ENCODE measurements at regions not wholly inside any gene's neighbourhood (a gene's known extent, or its start where the extent isn't known, plus 50 kb on each side); places are given as distances from the start of the nearest gene placed in this dataset.

GRCh38 chr3:178082326-178082906, 453.8 kb upstream of the KCNMB2 start:
- H4K91ac ChIP-seq (replicated peaks; ENCODE audit: insufficient read length, low read length) = no peak overlapping the region
- no peaks in the 10 kb centered on the region for H3K27me3 ChIP-seq (replicated peaks in 1 of 4; ENCODE audit: control insufficient read depth in 3 of 4, extremely low read depth in 1 of 4, insufficient read depth in 3 of 4, low read length in 3 of 4)
- H2BK5ac ChIP-seq (ENCODE audit: low read depth, low read length) = no peak overlapping the region
- POLR2A ChIA-PET (ENCODE audit: partially characterized antibody) = no interaction called here
- no peak overlapping the region for H3K56ac ChIP-seq (replicated peaks; ENCODE audit: insufficient read length, low read depth, low read length)
- H2BK15ac ChIP-seq (ENCODE audit: low read length) = no peak overlapping the region
- H3K23ac ChIP-seq (ENCODE audit: insufficient read length) = no peak overlapping the region
- H3K4me3 ChIP-seq (ENCODE audit: extremely low read depth in 1 of 4, insufficient read depth in 2 of 4, low read depth in 3 of 4, low read length in 4 of 4) = no peak overlapping the region
- H4K5ac ChIP-seq (ENCODE audit: insufficient read length, low read depth, low read length) = no peak overlapping the region
- no peak overlapping the region for H3K9ac ChIP-seq (replicated peaks in 1 of 4; ENCODE audit: extremely low read depth in 1 of 4, low read depth in 3 of 4, low read length in 3 of 4)
- H3K79me2 ChIP-seq (ENCODE audit: control insufficient read depth in 1 of 2, insufficient read depth in 2 of 2, low read length in 2 of 2) = no peaks in the 10 kb centered on the region
- no peak overlapping the region for H2BK12ac ChIP-seq (ENCODE audit: low read depth, low read length)
- no peak overlapping the region for H2BK120ac ChIP-seq (replicated peaks; ENCODE audit: low read depth, low read length)
- no peak overlapping the region for H2AFZ ChIP-seq (ENCODE audit: low read length)
- H4K20me1 ChIP-seq (replicated peaks in 1 of 2; ENCODE audit: control insufficient read depth in 1 of 2, insufficient read depth in 2 of 2, low read length in 2 of 2) = no peaks in the 10 kb centered on the region
- no peak overlapping the region for H3K14ac ChIP-seq (ENCODE audit: insufficient read length)
- H3K79me1 ChIP-seq (ENCODE audit: low read depth, low read length) = no peaks in the 10 kb centered on the region
- H3K9me3 ChIP-seq (ENCODE audit: insufficient read depth in 2 of 2, low read depth in 1 of 2, low read length in 1 of 2) = no peaks in the 10 kb centered on the region
- no peaks in the 10 kb centered on the region for H3K36me3 ChIP-seq (ENCODE audit: control insufficient read depth in 2 of 4, insufficient read depth in 4 of 4, low read length in 3 of 4)
- CTCF ChIA-PET (ENCODE audit: partially characterized antibody) = interaction anchor here (0.6 to 1.4 kb wide), 9 partner anchors 10 to 1036 kb away, joined by 3 to 4 read pairs (median 3); no protein-coding TSS in a partner anchor
- no peak overlapping the region for H2BK20ac ChIP-seq (ENCODE audit: low read length)
- no peak overlapping the region for H3K27ac ChIP-seq (ENCODE audit: low read depth, low read length)
- no peak overlapping the region for H3K18ac ChIP-seq (ENCODE audit: extremely low read depth, low read length)
- no peak overlapping the region for H3K4me2 ChIP-seq (ENCODE audit: insufficient read depth in 1 of 2, low read depth in 2 of 2, low read length in 2 of 2)
- no peak overlapping the region for H4K8ac ChIP-seq (ENCODE audit: extremely low read depth, insufficient read depth, low read length)
- peaks cover 0 to 12% (median 4%) of the 10 kb centered on the region in 4 experiments; a peak in 3 of 7 replicates for H3K4me1 ChIP-seq (replicated peaks in 1 of 4; ENCODE audit: control insufficient read depth in 3 of 4, insufficient read depth in 4 of 4, low read length in 3 of 4)
- no peaks in the 10 kb centered on the region for H3K23me2 ChIP-seq (ENCODE audit: low read depth, low read length)
- no peak overlapping the region for H3K4ac ChIP-seq (replicated peaks; ENCODE audit: insufficient read length, low read depth, low read length)
- 85% methylated on average over 4 of the region's 4 CpGs; no CpG with 5 or more reads in 1 of the 2 experiments for WGBS, 2 experiments (ENCODE audit: extremely low coverage in 1 of 2, insufficient coverage in 1 of 2, insufficient read length in 1 of 2, insufficient replicate concordance in 2 of 2, low coverage in 1 of 2, low lambda C conversion rate in 2 of 2, missing lambda C conversion rate in 1 of 2)
- H2AK5ac ChIP-seq (ENCODE audit: low read depth, low read length) = no peak overlapping the region
- no peak for FAIRE-seq
- DNase-seq (ENCODE audit: low read depth in 1 of 2, low spot score in 2 of 2) = no peak
- TF ChIP-seq SUZ12 (IDR thresholded peaks at IDR 0.05; ENCODE audit: low read length) (no peak), RBBP5 (IDR thresholded peaks at IDR 0.05; ENCODE audit: borderline replicate concordance, low read depth, low read length) (no peak), RNF2 (IDR thresholded peaks at IDR 0.05; ENCODE audit: borderline replicate concordance, low read depth, low read length, missing control alignments, poor library complexity, severe bottlenecking) (no peak), USF2 (IDR thresholded peaks at IDR 0.05; ENCODE audit: low read length) (no peak), NRF1 (IDR thresholded peaks at IDR 0.05; ENCODE audit: low read depth, low read length) (no peak), BACH1 (IDR thresholded peaks at IDR 0.05; ENCODE audit: low read length) (no peak), CHD1 (IDR thresholded peaks at IDR 0.05; ENCODE audit: low read depth, low read length) (no peak), SP2 (IDR thresholded peaks at IDR 0.05; ENCODE audit: low read length) (no peak), SP4 (IDR thresholded peaks at IDR 0.05; ENCODE audit: low read length) (no peak), EP300 (IDR thresholded peaks at IDR 0.05; ENCODE audit: borderline replicate concordance in 1 of 2, low read depth in 2 of 2, low read length in 2 of 2) (no peak), SAP30 (IDR thresholded peaks at IDR 0.05; ENCODE audit: insufficient read depth, insufficient replicate concordance, low read length) (no peak), GABPA (IDR thresholded peaks at IDR 0.05; ENCODE audit: borderline replicate concordance, insufficient read depth, low read length) (no peak)
